ENCODE measurements at regions not wholly inside any gene's neighbourhood (a gene's known extent, or its start where the extent isn't known, plus 50 kb on each side); places are given as distances from the start of the nearest gene placed in this dataset.
A peak's percentile ranks its signal among the peaks of the same experiment; 100 is the strongest.

DNA sequence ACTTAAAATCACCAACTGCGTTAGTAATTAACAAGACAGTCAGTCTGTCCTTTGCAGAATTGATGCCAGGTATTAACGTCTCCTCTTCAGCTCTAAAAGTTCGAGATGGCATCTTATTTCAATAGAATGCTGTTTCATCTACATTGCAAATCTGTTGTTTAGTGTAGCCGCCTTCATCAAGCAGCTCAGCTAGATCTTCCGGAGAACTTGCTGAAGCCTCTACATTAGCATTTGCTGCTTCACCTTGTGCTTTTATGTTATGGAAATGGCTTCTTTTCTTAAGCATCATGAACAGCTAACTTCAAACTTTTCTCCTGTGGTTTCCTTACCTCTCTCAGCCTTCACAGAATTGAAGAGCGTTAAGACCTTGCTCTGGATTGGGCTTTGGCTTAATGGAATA, 95.5 kb upstream of the FAM20C start:
- no peaks in the 10 kb centered on the region for H4K20me1 ChIP-seq (ENCODE audit: insufficient read depth, low read length)
- no peak overlapping the region for H3K4me2 ChIP-seq (ENCODE audit: low read depth, low read length)
- peak overlapping the region; percentile 6; the same call in 1 of the 2 replicates for H2BK120ac ChIP-seq (ENCODE audit: low read depth, low read length)
- H3K36me3 ChIP-seq (ENCODE audit: control insufficient read depth, insufficient read depth, low read length): no peaks in the 10 kb centered on the region
- peak overlapping the region; percentile 37; the same call in 1 of the 2 replicates for H4K5ac ChIP-seq (ENCODE audit: low read depth, low read length)
- H3K23ac ChIP-seq (ENCODE audit: low read depth, low read length): no peak overlapping the region
- no peak overlapping the region for H3K18ac ChIP-seq (ENCODE audit: low read depth, low read length)
- H3K79me1 ChIP-seq (ENCODE audit: low read depth in 1 of 2, low read length in 2 of 2): peaks cover 0 to 7% of the 10 kb centered on the region in 2 experiments; a peak in 1 of 4 replicates
- ChIA-PET POLR2A (ENCODE audit: unreplicated experiment) (no interaction called here), CTCF (no interaction called here)
- H2BK15ac ChIP-seq (ENCODE audit: low read depth, low read length): no peak overlapping the region; the same call in 2 of the 3 replicates
- H4K8ac ChIP-seq (ENCODE audit: low read depth in 2 of 2, low read length in 2 of 2): no peak overlapping the region
- DNase-seq: no peak
- no peak overlapping the region for H2BK5ac ChIP-seq (ENCODE audit: low read depth, low read length, poor library complexity, severe bottlenecking)
- no peak for ATAC-seq (ENCODE audit: low read depth)
- H3K9me3 ChIP-seq (ENCODE audit: control insufficient read depth, insufficient read depth, low read length): peaks cover 3% of the 10 kb centered on the region; the same call in 1 of the 2 replicates
- no peak overlapping the region for H3K9ac ChIP-seq (ENCODE audit: low read depth, low read length)
- intact Hi-C loops (cut with micrococcal nuclease): no loop called here
- peaks cover 12% of the 10 kb centered on the region for H3K9me1 ChIP-seq (ENCODE audit: insufficient read depth, low read length)
- no CpG with 5 or more reads among the region's 6 CpGs for WGBS, 2 experiments (ENCODE audit: extremely low coverage in 2 of 2, insufficient read length in 1 of 2)
- no peak overlapping the region for H3K14ac ChIP-seq (replicated peaks; ENCODE audit: low read depth, low read length)
- no peak overlapping the region for H2AK5ac ChIP-seq (ENCODE audit: low read depth, low read length)
- no peaks in the 10 kb centered on the region for H3K27me3 ChIP-seq (ENCODE audit: control insufficient read depth, insufficient read depth, low read length)
- no peak overlapping the region for H3K56ac ChIP-seq (ENCODE audit: extremely low read depth, insufficient read depth, low read length)
- H3K4ac ChIP-seq (ENCODE audit: low read depth, low read length): no peak overlapping the region; the same call in 1 of the 2 replicates
- H2BK20ac ChIP-seq (ENCODE audit: low read depth, low read length): peak overlapping the region; percentile 13; the same call in 1 of the 2 replicates
- H3K4me1 ChIP-seq (ENCODE audit: control insufficient read depth, insufficient read depth, low read length): peaks cover 20% of the 10 kb centered on the region
- BruUV-seq (replicated peaks): no TSS peak
- H2AK9ac ChIP-seq (replicated peaks; ENCODE audit: low read depth, low read length, poor library complexity): no peak overlapping the region
- TF ChIP-seq, protein P1, sequence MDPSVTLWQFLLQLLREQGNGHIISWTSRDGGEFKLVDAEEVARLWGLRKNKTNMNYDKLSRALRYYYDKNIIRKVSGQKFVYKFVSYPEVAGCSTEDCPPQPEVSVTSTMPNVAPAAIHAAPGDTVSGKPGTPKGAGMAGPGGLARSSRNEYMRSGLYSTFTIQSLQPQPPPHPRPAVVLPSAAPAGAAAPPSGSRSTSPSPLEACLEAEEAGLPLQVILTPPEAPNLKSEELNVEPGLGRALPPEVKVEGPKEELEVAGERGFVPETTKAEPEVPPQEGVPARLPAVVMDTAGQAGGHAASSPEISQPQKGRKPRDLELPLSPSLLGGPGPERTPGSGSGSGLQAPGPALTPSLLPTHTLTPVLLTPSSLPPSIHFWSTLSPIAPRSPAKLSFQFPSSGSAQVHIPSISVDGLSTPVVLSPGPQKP (IDR thresholded peaks at IDR 0.05; ENCODE audit: borderline replicate concordance, low read depth, low read length): no peak
- no peak for TF ChIP-seq MAZ (IDR thresholded peaks at IDR 0.05; ENCODE audit: borderline replicate concordance, low read depth, low read length)
- no peak overlapping the region for H2AFZ ChIP-seq (replicated peaks; ENCODE audit: low read length, poor library complexity)
- H4K91ac ChIP-seq (ENCODE audit: insufficient read depth, low read depth, low read length): no peak overlapping the region
- no peak overlapping the region for H3K4me3 ChIP-seq (ENCODE audit: insufficient read depth, low read depth, low read length)
- in situ Hi-C loops (cut with MboI; ENCODE audit: low sequenced_read_pairs): no loop called here
- dilution Hi-C loops (cut with HindIII; ENCODE audit: low sequenced_read_pairs, unreplicated experiment): no loop called here
- H3K27ac ChIP-seq (ENCODE audit: insufficient read depth, low read length): no peak overlapping the region

Data from IMR-90 (cell line).